ENCODE measurements at regions not wholly inside any gene's neighbourhood (a gene's known extent, or its start where the extent isn't known, plus 50 kb on each side); places are given as distances from the start of the nearest gene placed in this dataset.

DNA sequence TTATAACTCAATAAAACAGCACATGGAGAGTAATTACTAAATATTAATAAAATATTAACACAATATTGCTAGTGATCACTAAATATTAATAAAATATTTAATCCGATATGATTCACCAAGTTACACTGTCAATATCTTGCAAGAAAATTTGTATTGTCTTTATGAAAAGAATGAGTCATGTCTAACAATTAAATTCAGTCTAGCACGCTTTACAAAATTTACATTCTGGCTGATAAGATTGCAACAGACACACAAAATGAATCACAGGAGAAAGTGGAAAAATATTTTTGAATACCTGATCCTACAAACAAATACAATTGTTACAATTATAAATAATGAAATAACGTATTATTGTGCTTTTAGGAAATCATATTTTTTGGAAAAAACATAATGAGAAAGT, 567.2 kb downstream of the EFNA5 start:
- no peak for TF ChIP-seq EZH2 (IDR thresholded peaks at IDR 0.05; ENCODE audit: borderline replicate concordance, low read depth, low read length, poor library complexity, severe bottlenecking)
- TF ChIP-seq, protein P1, sequence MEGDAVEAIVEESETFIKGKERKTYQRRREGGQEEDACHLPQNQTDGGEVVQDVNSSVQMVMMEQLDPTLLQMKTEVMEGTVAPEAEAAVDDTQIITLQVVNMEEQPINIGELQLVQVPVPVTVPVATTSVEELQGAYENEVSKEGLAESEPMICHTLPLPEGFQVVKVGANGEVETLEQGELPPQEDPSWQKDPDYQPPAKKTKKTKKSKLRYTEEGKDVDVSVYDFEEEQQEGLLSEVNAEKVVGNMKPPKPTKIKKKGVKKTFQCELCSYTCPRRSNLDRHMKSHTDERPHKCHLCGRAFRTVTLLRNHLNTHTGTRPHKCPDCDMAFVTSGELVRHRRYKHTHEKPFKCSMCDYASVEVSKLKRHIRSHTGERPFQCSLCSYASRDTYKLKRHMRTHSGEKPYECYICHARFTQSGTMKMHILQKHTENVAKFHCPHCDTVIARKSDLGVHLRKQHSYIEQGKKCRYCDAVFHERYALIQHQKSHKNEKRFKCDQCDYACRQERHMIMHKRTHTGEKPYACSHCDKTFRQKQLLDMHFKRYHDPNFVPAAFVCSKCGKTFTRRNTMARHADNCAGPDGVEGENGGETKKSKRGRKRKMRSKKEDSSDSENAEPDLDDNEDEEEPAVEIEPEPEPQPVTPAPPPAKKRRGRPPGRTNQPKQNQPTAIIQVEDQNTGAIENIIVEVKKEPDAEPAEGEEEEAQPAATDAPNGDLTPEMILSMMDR (conservative IDR thresholded peaks at IDR 0.05; ENCODE audit: low read depth, low read length): no peak
- ChIA-PET CTCF (no interaction called here), POLR2A (ENCODE audit: low non-redundant PET) (no interaction called here)
- intact Hi-C loops (cut with micrococcal nuclease; ENCODE audit: unreplicated experiment): no loop called here
- Histone ChIP-seq H3K4me3 (ENCODE audit: low read depth, low read length, poor library complexity, severe bottlenecking) (no peak overlapping the region), H3K27me3 (replicated peaks; ENCODE audit: insufficient read depth, low read depth, low read length, poor library complexity) (no peaks in the 10 kb centered on the region), H3K27ac (ENCODE audit: low read depth, low read length, poor library complexity, severe bottlenecking) (no peak overlapping the region), H3K4me1 (ENCODE audit: insufficient read depth, low read length, poor library complexity, severe bottlenecking) (no peaks in the 10 kb centered on the region), H3K9me3 (ENCODE audit: low read depth, low read length, poor library complexity, severe bottlenecking) (no peaks in the 10 kb centered on the region), H3K36me3 (ENCODE audit: insufficient read depth, low read length, poor library complexity, severe bottlenecking) (no peaks in the 10 kb centered on the region)
- no TSS peak for BruUV-seq (replicated peaks)
- no peak for DNase-seq (ENCODE audit: low spot score)

DNA sequence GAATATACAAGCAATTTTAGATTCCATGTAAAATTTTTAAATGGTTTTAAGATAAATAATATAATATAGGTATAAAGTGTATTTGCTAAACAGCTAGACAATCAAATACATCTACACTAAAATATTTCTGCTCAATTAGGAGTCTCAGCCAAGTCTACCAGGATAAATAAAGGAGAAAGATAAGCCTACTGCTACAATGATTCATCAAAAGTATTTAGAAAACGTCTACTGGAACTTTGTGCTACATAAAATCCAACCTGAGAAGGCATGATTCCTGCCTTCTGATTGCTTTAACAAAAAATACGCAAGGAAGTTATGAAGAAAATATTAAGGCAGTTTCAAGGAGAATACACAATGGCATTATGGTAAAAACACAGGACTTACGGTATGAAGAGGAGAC, 570.6 kb downstream of the EFNA5 start:
- POLR2A ChIA-PET (ENCODE audit: low non-redundant PET): no interaction called here
- CTCF ChIA-PET: no interaction called here
- H3K27ac ChIP-seq (ENCODE audit: low read depth, low read length, poor library complexity, severe bottlenecking): no peak overlapping the region
- no peaks in the 10 kb centered on the region for H3K4me1 ChIP-seq (ENCODE audit: insufficient read depth, low read length, poor library complexity, severe bottlenecking)
- TF ChIP-seq, protein P1 (conservative IDR thresholded peaks at IDR 0.05; ENCODE audit: low read depth, low read length): no peak
- no peak for TF ChIP-seq EZH2 (IDR thresholded peaks at IDR 0.05; ENCODE audit: borderline replicate concordance, low read depth, low read length, poor library complexity, severe bottlenecking)
- no peaks in the 10 kb centered on the region for H3K36me3 ChIP-seq (ENCODE audit: insufficient read depth, low read length, poor library complexity, severe bottlenecking)
- no peak overlapping the region for H3K4me3 ChIP-seq (ENCODE audit: low read depth, low read length, poor library complexity, severe bottlenecking)
- BruUV-seq (replicated peaks): no TSS peak
- no peaks in the 10 kb centered on the region for H3K9me3 ChIP-seq (ENCODE audit: low read depth, low read length, poor library complexity, severe bottlenecking)
- no peaks in the 10 kb centered on the region for H3K27me3 ChIP-seq (replicated peaks; ENCODE audit: insufficient read depth, low read depth, low read length, poor library complexity)
- DNase-seq (ENCODE audit: low spot score): no peak
- intact Hi-C loops (cut with micrococcal nuclease; ENCODE audit: unreplicated experiment): no loop called here

DNA sequence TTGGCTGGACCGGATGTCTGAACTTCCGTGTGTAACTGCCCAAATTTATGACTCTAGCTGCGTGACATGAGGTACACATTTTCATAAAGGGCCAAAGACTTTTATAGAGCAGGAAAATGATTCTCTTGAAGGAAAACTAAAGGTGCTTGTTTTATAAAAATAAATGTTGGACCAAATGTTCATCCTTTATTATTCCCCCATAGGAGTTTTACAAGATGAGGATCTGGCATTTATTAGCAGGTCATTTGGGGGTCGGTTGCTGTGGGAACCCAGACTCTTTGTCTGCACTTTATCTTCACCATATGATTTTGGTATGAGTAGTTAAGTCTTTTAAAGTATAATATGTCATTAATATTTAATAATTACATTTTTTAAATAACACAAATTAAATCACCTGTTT, 571.2 kb downstream of the EFNA5 start:
- no peak for TF ChIP-seq EZH2 (IDR thresholded peaks at IDR 0.05; ENCODE audit: borderline replicate concordance, low read depth, low read length, poor library complexity, severe bottlenecking)
- TF ChIP-seq, protein P1 (conservative IDR thresholded peaks at IDR 0.05; ENCODE audit: low read depth, low read length): no peak
- POLR2A ChIA-PET (ENCODE audit: low non-redundant PET): no interaction called here
- no peak overlapping the region for H3K4me3 ChIP-seq (ENCODE audit: low read depth, low read length, poor library complexity, severe bottlenecking)
- CTCF ChIA-PET: no interaction called here
- no peaks in the 10 kb centered on the region for H3K36me3 ChIP-seq (ENCODE audit: insufficient read depth, low read length, poor library complexity, severe bottlenecking)
- intact Hi-C loops (cut with micrococcal nuclease; ENCODE audit: unreplicated experiment): no loop called here
- H3K4me1 ChIP-seq (ENCODE audit: insufficient read depth, low read length, poor library complexity, severe bottlenecking): no peaks in the 10 kb centered on the region
- BruUV-seq (replicated peaks): no TSS peak
- H3K27me3 ChIP-seq (replicated peaks; ENCODE audit: insufficient read depth, low read depth, low read length, poor library complexity): no peaks in the 10 kb centered on the region
- no peak for DNase-seq (ENCODE audit: low spot score)
- no peaks in the 10 kb centered on the region for H3K9me3 ChIP-seq (ENCODE audit: low read depth, low read length, poor library complexity, severe bottlenecking)
- H3K27ac ChIP-seq (ENCODE audit: low read depth, low read length, poor library complexity, severe bottlenecking): no peak overlapping the region

All from A673 (cell line).